ENCODE measurements at regions not wholly inside any gene's neighbourhood (a gene's known extent, or its start where the extent isn't known, plus 50 kb on each side); places are given as distances from the start of the nearest gene placed in this dataset.

DNA sequence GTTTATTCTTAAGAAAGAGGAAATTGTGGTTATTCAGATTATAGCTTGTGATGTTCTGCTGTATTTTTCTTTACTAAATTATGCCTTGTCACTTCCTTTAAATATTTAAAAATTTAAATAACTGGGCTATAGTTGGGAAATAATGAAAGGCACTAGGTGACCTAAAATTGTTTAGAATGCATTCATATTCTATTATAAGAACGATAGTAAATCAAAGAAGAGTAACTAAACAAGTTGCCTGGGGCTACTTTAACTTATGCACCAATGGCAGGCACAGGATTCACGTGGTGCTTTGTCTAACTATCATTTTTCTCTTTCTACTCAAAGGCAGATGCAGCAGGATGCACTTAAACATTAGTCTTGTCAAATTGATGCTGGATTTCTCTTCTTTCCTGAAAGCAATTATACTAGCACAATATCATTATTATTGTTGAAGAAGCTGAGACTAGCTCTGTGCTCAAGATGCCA is 190.7 kb upstream of the PPFIA2 start:
- no peak overlapping the region for H2AFZ ChIP-seq (ENCODE audit: low read length)
- no peak overlapping the region for H3K4me3 ChIP-seq (ENCODE audit: low read length)
- H3K9ac ChIP-seq (ENCODE audit: low read length) = no peak overlapping the region
- H3K4me2 ChIP-seq (ENCODE audit: low read depth, low read length) = no peak overlapping the region
- no peak for DNase-seq
- H3K9me3 ChIP-seq (replicated peaks; ENCODE audit: insufficient read depth, low read length) = no peaks in the 10 kb centered on the region
- H3K9me2 ChIP-seq (replicated peaks; ENCODE audit: insufficient read depth, low read length) = no peaks in the 10 kb centered on the region
- H3F3A ChIP-seq (ENCODE audit: insufficient read depth, low read length) = no peaks in the 10 kb centered on the region
- TF ChIP-seq EZH2 (optimal IDR thresholded peaks at IDR 0.05; ENCODE audit: low read depth, low read length) = no peak
- TF ChIP-seq EZH2phosphoT487 (IDR thresholded peaks at IDR 0.05; ENCODE audit: low read length) = no peak
- TF ChIP-seq, protein P1, sequence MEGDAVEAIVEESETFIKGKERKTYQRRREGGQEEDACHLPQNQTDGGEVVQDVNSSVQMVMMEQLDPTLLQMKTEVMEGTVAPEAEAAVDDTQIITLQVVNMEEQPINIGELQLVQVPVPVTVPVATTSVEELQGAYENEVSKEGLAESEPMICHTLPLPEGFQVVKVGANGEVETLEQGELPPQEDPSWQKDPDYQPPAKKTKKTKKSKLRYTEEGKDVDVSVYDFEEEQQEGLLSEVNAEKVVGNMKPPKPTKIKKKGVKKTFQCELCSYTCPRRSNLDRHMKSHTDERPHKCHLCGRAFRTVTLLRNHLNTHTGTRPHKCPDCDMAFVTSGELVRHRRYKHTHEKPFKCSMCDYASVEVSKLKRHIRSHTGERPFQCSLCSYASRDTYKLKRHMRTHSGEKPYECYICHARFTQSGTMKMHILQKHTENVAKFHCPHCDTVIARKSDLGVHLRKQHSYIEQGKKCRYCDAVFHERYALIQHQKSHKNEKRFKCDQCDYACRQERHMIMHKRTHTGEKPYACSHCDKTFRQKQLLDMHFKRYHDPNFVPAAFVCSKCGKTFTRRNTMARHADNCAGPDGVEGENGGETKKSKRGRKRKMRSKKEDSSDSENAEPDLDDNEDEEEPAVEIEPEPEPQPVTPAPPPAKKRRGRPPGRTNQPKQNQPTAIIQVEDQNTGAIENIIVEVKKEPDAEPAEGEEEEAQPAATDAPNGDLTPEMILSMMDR (IDR thresholded peaks at IDR 0.05; ENCODE audit: low read length) = no peak
- H3K27ac ChIP-seq (ENCODE audit: low read length) = no peak overlapping the region
- no peaks in the 10 kb centered on the region for H4K20me1 ChIP-seq (ENCODE audit: insufficient read depth, low read length)
- no peaks in the 10 kb centered on the region for H3K4me1 ChIP-seq (ENCODE audit: low read length)
- H3K36me3 ChIP-seq (replicated peaks; ENCODE audit: insufficient read depth, low read length) = no peaks in the 10 kb centered on the region
- H3K27me3 ChIP-seq (replicated peaks; ENCODE audit: insufficient read depth, low read length) = no peaks in the 10 kb centered on the region
- H3K79me2 ChIP-seq (ENCODE audit: low read length) = no peaks in the 10 kb centered on the region

DNA sequence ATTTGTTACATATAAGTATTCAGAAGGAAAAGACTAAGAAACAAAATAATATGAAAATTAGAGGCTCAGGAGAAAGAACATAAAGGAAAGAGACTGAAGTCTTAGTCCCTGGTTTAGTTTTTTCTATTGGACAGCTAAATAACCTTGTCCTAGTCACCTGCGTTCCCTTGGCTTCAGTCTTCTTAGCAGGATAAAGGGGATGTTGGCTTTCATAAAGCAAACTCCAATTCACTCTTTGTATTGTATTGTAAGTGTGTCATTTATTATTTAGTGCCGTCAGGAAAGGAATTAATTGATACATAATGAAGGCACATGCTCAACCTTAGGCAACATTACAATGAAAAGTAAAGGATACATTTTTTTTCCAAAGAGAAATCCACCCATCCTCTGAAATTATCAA is 190.3 kb upstream of the PPFIA2 start:
- H3K9ac ChIP-seq (ENCODE audit: low read length) = no peak overlapping the region
- TF ChIP-seq, protein P1 (IDR thresholded peaks at IDR 0.05; ENCODE audit: low read length) = no peak
- no peak for TF ChIP-seq EZH2phosphoT487 (IDR thresholded peaks at IDR 0.05; ENCODE audit: low read length)
- TF ChIP-seq EZH2 (optimal IDR thresholded peaks at IDR 0.05; ENCODE audit: low read depth, low read length) = no peak
- no peaks in the 10 kb centered on the region for H3K9me2 ChIP-seq (replicated peaks; ENCODE audit: insufficient read depth, low read length)
- no peaks in the 10 kb centered on the region for H3K9me3 ChIP-seq (replicated peaks; ENCODE audit: insufficient read depth, low read length)
- H3F3A ChIP-seq (ENCODE audit: insufficient read depth, low read length) = no peaks in the 10 kb centered on the region
- no peak for DNase-seq
- no peaks in the 10 kb centered on the region for H4K20me1 ChIP-seq (ENCODE audit: insufficient read depth, low read length)
- no peak overlapping the region for H3K4me3 ChIP-seq (ENCODE audit: low read length)
- H3K4me1 ChIP-seq (ENCODE audit: low read length) = no peaks in the 10 kb centered on the region
- H3K27ac ChIP-seq (ENCODE audit: low read length) = no peak overlapping the region
- no peak overlapping the region for H2AFZ ChIP-seq (ENCODE audit: low read length)
- H3K36me3 ChIP-seq (replicated peaks; ENCODE audit: insufficient read depth, low read length) = no peaks in the 10 kb centered on the region
- H3K4me2 ChIP-seq (ENCODE audit: low read depth, low read length) = no peak overlapping the region
- H3K27me3 ChIP-seq (replicated peaks; ENCODE audit: insufficient read depth, low read length) = no peaks in the 10 kb centered on the region
- no peaks in the 10 kb centered on the region for H3K79me2 ChIP-seq (ENCODE audit: low read length)

DNA sequence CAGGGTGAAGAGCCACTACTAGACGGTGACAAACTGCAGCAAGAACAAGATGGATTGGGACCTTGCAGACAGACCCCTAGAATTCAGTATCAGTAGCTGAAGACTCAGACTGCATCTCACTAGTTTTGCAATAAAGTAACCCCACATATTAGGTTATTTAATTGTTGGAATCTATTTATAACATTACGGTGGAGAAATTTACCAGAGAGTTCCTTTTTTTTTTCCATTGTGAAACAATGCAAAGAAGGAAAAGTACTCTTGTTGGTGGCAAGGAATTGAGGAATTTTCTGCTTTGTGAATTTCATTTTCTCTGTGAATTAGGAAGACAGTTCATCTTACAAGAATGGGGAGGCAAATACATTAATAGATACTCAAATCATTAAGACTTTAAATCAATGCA is 185.7 kb upstream of the PPFIA2 start:
- no peaks in the 10 kb centered on the region for H3K79me2 ChIP-seq (ENCODE audit: low read length)
- DNase-seq = no peak
- H3K4me3 ChIP-seq (ENCODE audit: low read length) = no peak overlapping the region
- H3K9me3 ChIP-seq (replicated peaks; ENCODE audit: insufficient read depth, low read length) = no peaks in the 10 kb centered on the region
- H4K20me1 ChIP-seq (ENCODE audit: insufficient read depth, low read length) = no peaks in the 10 kb centered on the region
- H3K27ac ChIP-seq (ENCODE audit: low read length) = no peak overlapping the region
- H3K9me2 ChIP-seq (replicated peaks; ENCODE audit: insufficient read depth, low read length) = no peaks in the 10 kb centered on the region
- no peak overlapping the region for H3K9ac ChIP-seq (ENCODE audit: low read length)
- no peaks in the 10 kb centered on the region for H3K36me3 ChIP-seq (replicated peaks; ENCODE audit: insufficient read depth, low read length)
- no peak for TF ChIP-seq EZH2phosphoT487 (IDR thresholded peaks at IDR 0.05; ENCODE audit: low read length)
- TF ChIP-seq, protein P1 (IDR thresholded peaks at IDR 0.05; ENCODE audit: low read length) = no peak
- no peak overlapping the region for H2AFZ ChIP-seq (ENCODE audit: low read length)
- no peaks in the 10 kb centered on the region for H3K27me3 ChIP-seq (replicated peaks; ENCODE audit: insufficient read depth, low read length)
- H3K4me2 ChIP-seq (ENCODE audit: low read depth, low read length) = no peak overlapping the region
- H3K4me1 ChIP-seq (ENCODE audit: low read length) = peaks cover 9% of the 10 kb centered on the region
- no peaks in the 10 kb centered on the region for H3F3A ChIP-seq (ENCODE audit: insufficient read depth, low read length)

Measured in MM.1S (cell line).